Ovary (tissue), 3 donors: ENCODE measurements at regions not wholly inside any gene's neighbourhood (a gene's known extent, or its start where the extent isn't known, plus 50 kb on each side); places are given as distances from the start of the nearest gene placed in this dataset.
"Not testable (repeated sequence)": the region's sequence is repeated elsewhere in the genome, so short reads cannot be mapped to it uniquely, and the experiment has no call there.

Experiments
- CTCF ChIP-seq, 3 donors: fragments of 450-650 bp in 2 of 3; fragments of 200-600 bp in 1 of 3; IDR thresholded peaks; one replicate each; pipeline versions ENCODE4 v1.5.1 to v1.8.0; 2016 to 2022; ENCODE audit warnings: antibody characterized with exemption in 3 of 3, mild to moderate bottlenecking in 1 of 3
- EP300 ChIP-seq: sonication (generic); formaldehyde crosslinking; IDR thresholded peaks from one replicate; pipeline ENCODE4 v1.6.1; 2017; ENCODE audit warnings: antibody characterized with exemption
- donor health status: DM: no; HTN: no; CAD: no.

DNA sequence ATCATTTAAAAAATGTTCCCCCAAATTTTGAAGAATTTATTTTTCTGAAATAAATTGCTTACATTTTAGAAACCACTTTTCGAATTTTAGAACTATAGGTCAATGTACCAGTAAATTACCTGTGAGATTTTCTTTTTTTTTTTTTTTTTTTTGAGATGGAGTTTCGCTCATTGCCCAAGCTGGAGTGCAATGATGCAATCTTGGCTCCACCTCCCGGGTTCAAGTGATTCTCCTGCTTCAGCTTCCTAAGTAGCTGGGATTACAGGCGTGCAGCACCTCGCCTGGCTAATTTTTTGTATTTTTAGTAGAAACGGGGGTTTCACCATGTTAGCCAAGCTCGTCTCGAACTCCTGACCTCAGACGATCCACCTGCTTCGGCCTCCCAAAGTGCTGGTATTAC lies 295.1 kb upstream of the ID2 start:
- not testable (repeated sequence) for TF ChIP-seq EP300; CTCF (IDR thresholded peaks at IDR 0.05)
